ENCODE measurements at regions not wholly inside any gene's neighbourhood (a gene's known extent, or its start where the extent isn't known, plus 50 kb on each side); places are given as distances from the start of the nearest gene placed in this dataset.

GRCh38 chr3:17882981-17883380 is 140.6 kb upstream of the TBC1D5 start:
- peaks cover 1% of the 10 kb centered on the region; the same call in 1 of the 2 replicates for H3K23me2 ChIP-seq (ENCODE audit: low read depth, low read length)
- DNase-seq (ENCODE audit: low read depth in 1 of 2, low spot score in 2 of 2), result no peak
- H3K4me3 ChIP-seq (ENCODE audit: extremely low read depth in 1 of 4, insufficient read depth in 2 of 4, low read depth in 3 of 4, low read length in 4 of 4), result no peak overlapping the region
- H2BK15ac ChIP-seq (ENCODE audit: low read length), result no peak overlapping the region
- H3K4ac ChIP-seq (replicated peaks; ENCODE audit: insufficient read length, low read depth, low read length), result no peak overlapping the region
- H2BK20ac ChIP-seq (ENCODE audit: low read length), result no peak overlapping the region
- H3K9ac ChIP-seq (replicated peaks in 1 of 4; ENCODE audit: extremely low read depth in 1 of 4, low read depth in 3 of 4, low read length in 3 of 4), result no peak overlapping the region
- H3K79me2 ChIP-seq (ENCODE audit: control insufficient read depth in 1 of 2, insufficient read depth in 2 of 2, low read length in 2 of 2), result no peaks in the 10 kb centered on the region; a peak in 1 of 4 replicates
- H2BK12ac ChIP-seq (ENCODE audit: low read depth, low read length), result no peak overlapping the region
- TF ChIP-seq BCL11A (IDR thresholded peaks at IDR 0.05; ENCODE audit: low read depth in 2 of 2, low read length in 2 of 2) (no peak), RXRA (IDR thresholded peaks at IDR 0.05; ENCODE audit: insufficient read depth, low read depth, low read length) (no peak), BRCA1 (IDR thresholded peaks at IDR 0.05; ENCODE audit: low read depth, low read length) (no peak), EGR1 (IDR thresholded peaks at IDR 0.05; ENCODE audit: borderline replicate concordance, low read depth, low read length) (no peak), CHD1 (IDR thresholded peaks at IDR 0.05; ENCODE audit: low read depth, low read length) (no peak), SIX5 (IDR thresholded peaks at IDR 0.05; ENCODE audit: low read depth, low read length) (no peak)
- no peaks in the 10 kb centered on the region for H3K4me1 ChIP-seq (replicated peaks in 1 of 4; ENCODE audit: control insufficient read depth in 3 of 4, insufficient read depth in 4 of 4, low read length in 3 of 4)
- no peak overlapping the region for H2AFZ ChIP-seq (ENCODE audit: low read length)
- H3K27me3 ChIP-seq (replicated peaks in 1 of 4; ENCODE audit: control insufficient read depth in 3 of 4, extremely low read depth in 1 of 4, insufficient read depth in 3 of 4, low read length in 3 of 4), result no peaks in the 10 kb centered on the region
- H3K4me2 ChIP-seq (ENCODE audit: insufficient read depth in 1 of 2, low read depth in 2 of 2, low read length in 2 of 2), result no peak overlapping the region
- H4K5ac ChIP-seq (ENCODE audit: insufficient read length, low read depth, low read length), result no peak overlapping the region
- H3K27ac ChIP-seq (ENCODE audit: low read depth, low read length), result no peak overlapping the region
- H2BK120ac ChIP-seq (replicated peaks; ENCODE audit: low read depth, low read length), result no peak overlapping the region
- 91% methylated on average over 2 of the region's 2 CpGs; no CpG with 5 or more reads in 1 of the 2 experiments for WGBS, 2 experiments (ENCODE audit: extremely low coverage in 1 of 2, insufficient coverage in 1 of 2, insufficient read length in 1 of 2, insufficient replicate concordance in 2 of 2, low coverage in 1 of 2, low lambda C conversion rate in 2 of 2, missing lambda C conversion rate in 1 of 2)
- CTCF ChIA-PET (ENCODE audit: partially characterized antibody), result interaction anchor here (0.7 to 1.4 kb wide), 4 partner anchors 10 to 395 kb away, joined by 3 to 5 read pairs (median 4); no protein-coding TSS in a partner anchor
- no peaks in the 10 kb centered on the region for H4K20me1 ChIP-seq (replicated peaks in 1 of 2; ENCODE audit: control insufficient read depth in 1 of 2, insufficient read depth in 2 of 2, low read length in 2 of 2)
- H3K14ac ChIP-seq (ENCODE audit: insufficient read length), result no peak overlapping the region
- H4K8ac ChIP-seq (ENCODE audit: extremely low read depth, insufficient read depth, low read length), result no peak overlapping the region
- FAIRE-seq, result no peak
- no peaks in the 10 kb centered on the region; the same call in 1 of the 2 replicates for H3K79me1 ChIP-seq (ENCODE audit: low read depth, low read length)
- no peaks in the 10 kb centered on the region for H3K36me3 ChIP-seq (ENCODE audit: control insufficient read depth in 2 of 4, insufficient read depth in 4 of 4, low read length in 3 of 4)
- no peak overlapping the region for H3K56ac ChIP-seq (replicated peaks; ENCODE audit: insufficient read length, low read depth, low read length)
- H4K91ac ChIP-seq (replicated peaks; ENCODE audit: insufficient read length, low read length), result no peak overlapping the region
- H2AK5ac ChIP-seq (ENCODE audit: low read depth, low read length), result no peak overlapping the region
- H3K23ac ChIP-seq (ENCODE audit: insufficient read length), result no peak overlapping the region
- H2BK5ac ChIP-seq (ENCODE audit: low read depth, low read length), result no peak overlapping the region
- no peak overlapping the region for H3K18ac ChIP-seq (ENCODE audit: extremely low read depth, low read length)
- no peaks in the 10 kb centered on the region for H3K9me3 ChIP-seq (ENCODE audit: insufficient read depth in 2 of 2, low read depth in 1 of 2, low read length in 1 of 2)
- POLR2A ChIA-PET (ENCODE audit: partially characterized antibody), result no interaction called here

Measured in H1 (cell line).